H1 (cell line): ENCODE measurements at regions not wholly inside any gene's neighbourhood (a gene's known extent, or its start where the extent isn't known, plus 50 kb on each side); places are given as distances from the start of the nearest gene placed in this dataset.

ENCODE experiments used
- CHD7 ChIP-seq: fragments of 300-600 bp; sonication (generic); IDR thresholded peaks from 2 replicates; pipeline ENCODE4 v1.7.1; 2012; ENCODE audit warnings: low read length, moderate library complexity, mild to moderate bottlenecking, inconsistent platforms; ENCODE audit not compliant: insufficient replicate concordance
- CREB1 ChIP-seq: IDR thresholded peaks from 2 replicates; pipeline ENCODE4 v1.6.1; 2012; ENCODE audit warnings: inconsistent platforms
- EGR1 ChIP-seq: IDR thresholded peaks from 2 replicates; pipeline ENCODE4 v1.6.1; 2011; ENCODE audit warnings: low read depth, low read length, borderline replicate concordance
- GABPA ChIP-seq: IDR thresholded peaks from 2 replicates; pipeline ENCODE4 v1.6.1; 2011; ENCODE audit warnings: mild to moderate bottlenecking, low read length, moderate library complexity, borderline replicate concordance; ENCODE audit not compliant: insufficient read depth
- RAD21 ChIP-seq, 2 experiments: IDR thresholded peaks in 1 of 2; conservative IDR thresholded peaks in 1 of 2; 2 replicates each; pipeline ENCODE4 v1.6.1; 2011; ENCODE audit warnings: low read depth in 2 of 2, low read length in 2 of 2, improper control_type of control experiment in 1 of 2, inconsistent platforms in 1 of 2, mild to moderate bottlenecking in 1 of 2, moderate library complexity in 1 of 2

- no peak for TF ChIP-seq CHD7
- TF ChIP-seq CREB1, result no peak
- TF ChIP-seq RAD21 (IDR thresholded peaks at IDR 0.05 in 1 of 2, conservative IDR thresholded peaks at IDR 0.05 in 1 of 2; ENCODE audit: low read depth in 2 of 2, low read length in 2 of 2), result no peak
- TF ChIP-seq GABPA, result no peak
- TF ChIP-seq EGR1, result no peak
Observed at GRCh38 chr5:43985411-43985810, 382.4 kb downstream of the NNT start (continued).
